GM19397 (cell line): ENCODE measurements at regions not wholly inside any gene's neighbourhood (a gene's known extent, or its start where the extent isn't known, plus 50 kb on each side); places are given as distances from the start of the nearest gene placed in this dataset.
A peak's percentile ranks its signal among the peaks of the same experiment; 100 is the strongest.

Experiments
- ATAC-seq: cut with Tn5 transposase; IDR thresholded peaks from one replicate; pipeline ENCODE4 v1.9.1; 2021; ENCODE audit warnings: mild to moderate bottlenecking, moderate library complexity; ENCODE audit not compliant: unreplicated experiment

- no peak for ATAC-seq
Measured at GRCh38 chr4:11342401-11342800, 86.3 kb downstream of the HS3ST1 start.

DNA sequence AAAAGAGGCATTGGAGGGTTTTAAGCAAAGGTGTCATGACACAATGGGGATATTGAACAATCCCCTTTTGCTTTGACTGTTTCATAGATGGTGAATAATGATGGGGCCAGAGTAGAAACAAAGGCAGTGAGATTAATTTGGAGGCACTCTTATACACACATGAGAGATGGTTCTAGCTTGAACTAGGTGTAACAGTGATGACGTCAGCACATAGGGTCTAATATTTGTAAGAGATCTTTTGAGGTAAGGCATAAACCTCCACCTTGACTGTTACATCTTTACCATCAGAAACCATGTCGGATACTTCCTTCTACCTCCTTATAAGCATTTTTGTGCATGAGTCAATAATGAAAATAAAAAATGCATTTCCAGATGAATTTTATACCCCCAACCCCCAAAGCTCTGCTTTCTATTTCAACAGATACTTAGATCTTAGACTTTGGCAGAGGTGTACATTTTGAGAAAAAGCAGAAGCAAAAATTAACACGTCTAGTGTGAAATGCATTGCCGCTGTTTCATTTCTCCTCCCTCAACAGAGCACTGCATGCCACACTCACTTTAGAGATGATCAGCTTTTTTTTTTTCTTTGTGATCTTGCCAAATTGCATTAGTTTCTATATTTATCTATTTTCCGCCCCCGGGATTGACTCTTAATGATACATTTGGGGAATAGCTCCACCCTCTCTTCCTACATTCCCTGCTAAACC is 87.2 kb downstream of the HS3ST1 start:
- ATAC-seq = no peak

GRCh38 chr4:11338956-11339782 is 89.5 kb downstream of the HS3ST1 start:
- peak; percentile 40 for ATAC-seq

DNA sequence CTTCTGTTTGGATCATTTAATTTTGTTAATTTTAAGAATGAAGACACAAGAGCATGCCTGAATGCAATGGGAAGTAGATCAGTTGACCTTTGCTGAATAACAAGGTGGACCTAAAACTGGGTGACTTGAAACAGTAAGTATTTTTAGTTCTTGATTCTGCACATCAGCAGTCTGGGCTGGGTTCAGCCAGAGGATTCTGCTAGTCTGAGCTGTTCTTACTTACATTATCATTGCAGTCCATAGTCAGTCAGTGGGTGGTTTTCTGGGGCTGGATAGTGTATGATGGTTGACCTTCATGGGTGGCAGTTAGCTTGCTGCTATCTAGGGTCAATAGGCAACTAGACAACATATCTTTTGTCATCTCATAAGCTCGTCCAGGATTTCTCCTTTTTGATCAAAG is 91.4 kb downstream of the HS3ST1 start:
- ATAC-seq = no peak

GRCh38 chr4:11336435-11336834 is 92.3 kb downstream of the HS3ST1 start:
- ATAC-seq = no peak

GRCh38 chr4:11334887-11335286 is 93.8 kb downstream of the HS3ST1 start:
- no peak for ATAC-seq

- ATAC-seq = no peak
Measured at GRCh38 chr4:11328401-11328800, 100.3 kb downstream of the HS3ST1 start.

- ATAC-seq = no peak
Measured at GRCh38 chr4:11326021-11326420, 102.7 kb downstream of the HS3ST1 start.

- ATAC-seq = no peak
Measured at GRCh38 chr4:11323771-11324170, 104.9 kb downstream of the HS3ST1 start.

DNA sequence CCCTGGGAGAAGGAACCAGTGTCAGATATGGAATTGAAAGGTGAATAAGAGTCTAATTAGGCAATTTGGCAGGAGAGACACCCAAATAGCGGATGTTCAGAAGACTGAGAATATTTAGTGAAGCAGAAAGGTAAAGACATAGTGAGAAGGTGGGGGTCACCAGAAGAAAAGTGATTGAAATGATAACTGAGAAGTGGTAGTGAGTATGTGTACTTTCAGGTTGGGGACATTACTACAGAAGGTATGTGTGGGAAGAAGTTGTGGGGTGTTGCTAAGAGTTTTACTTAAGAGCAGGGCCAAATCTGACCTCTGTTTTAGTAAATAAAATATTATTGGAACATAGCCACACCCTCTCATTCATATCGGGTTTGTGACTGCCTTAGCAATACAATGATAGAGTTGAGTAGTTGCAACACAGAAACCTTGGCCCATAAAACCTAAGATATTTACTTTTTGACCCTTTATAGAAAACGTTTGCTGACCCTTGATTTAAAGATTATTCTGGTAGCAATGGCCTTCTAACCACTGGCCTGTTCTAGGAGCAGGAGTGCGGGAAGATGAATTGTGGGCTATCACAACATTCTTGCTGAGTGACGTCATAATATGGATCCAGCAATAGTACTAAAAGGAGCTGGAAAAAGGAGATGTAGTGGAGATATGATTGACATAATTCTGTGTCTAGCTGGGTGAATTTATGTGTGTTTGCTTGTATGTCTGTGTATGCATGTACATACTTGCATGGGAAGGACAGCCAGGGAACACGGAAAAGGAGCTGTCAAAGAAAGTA is 115.3 kb downstream of the HS3ST1 start:
- ATAC-seq = no peak

- no peak for ATAC-seq
Measured at GRCh38 chr4:11312389-11312788, 116.3 kb downstream of the HS3ST1 start.

DNA sequence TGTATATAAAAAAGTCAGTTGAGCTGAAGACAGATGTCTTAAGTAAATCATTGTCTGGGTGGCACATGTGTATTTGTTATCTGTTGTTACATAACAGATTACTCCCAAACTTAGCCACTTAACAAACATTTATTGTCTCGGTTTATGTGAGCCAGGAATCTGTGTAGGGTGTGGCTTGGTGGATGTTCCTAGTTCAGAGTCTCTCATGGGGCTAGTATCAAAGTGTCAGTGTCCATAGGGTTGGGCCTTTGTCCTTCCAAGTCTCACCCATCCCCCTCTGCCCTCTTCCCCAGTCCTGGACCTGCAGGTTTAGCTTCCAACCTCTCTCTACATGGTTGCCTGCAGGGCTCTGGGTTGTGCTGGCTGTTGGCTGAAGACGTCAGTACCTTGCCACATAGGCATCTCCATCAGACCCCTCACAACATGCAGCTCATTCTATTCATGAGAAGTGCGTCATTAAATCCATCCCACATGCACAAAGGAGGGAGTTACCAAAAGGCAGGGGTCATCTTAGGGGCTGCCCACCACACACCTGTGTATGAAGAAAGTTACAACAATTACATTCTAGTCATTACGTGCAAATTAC is 127.5 kb downstream of the HS3ST1 start:
- no peak for ATAC-seq

DNA sequence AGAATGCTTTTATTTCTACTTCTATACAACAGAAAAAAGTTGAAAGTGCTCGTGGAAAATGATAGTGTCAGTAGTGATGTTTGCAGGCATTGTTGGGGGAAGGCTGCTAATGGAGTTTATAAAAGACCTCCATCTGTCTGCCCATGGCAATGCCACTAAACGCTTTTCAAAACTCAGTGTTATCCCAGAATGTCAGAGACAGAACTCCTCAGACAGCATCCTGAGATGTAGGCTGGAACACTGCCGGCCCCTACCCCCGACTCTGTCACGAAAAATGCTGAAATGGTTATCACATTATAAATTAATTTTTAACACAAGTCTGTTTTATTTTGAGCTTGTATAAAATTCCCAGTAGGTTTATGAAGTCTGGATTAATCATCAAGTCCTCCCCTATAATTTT is 128.9 kb downstream of the HS3ST1 start:
- ATAC-seq = no peak

DNA sequence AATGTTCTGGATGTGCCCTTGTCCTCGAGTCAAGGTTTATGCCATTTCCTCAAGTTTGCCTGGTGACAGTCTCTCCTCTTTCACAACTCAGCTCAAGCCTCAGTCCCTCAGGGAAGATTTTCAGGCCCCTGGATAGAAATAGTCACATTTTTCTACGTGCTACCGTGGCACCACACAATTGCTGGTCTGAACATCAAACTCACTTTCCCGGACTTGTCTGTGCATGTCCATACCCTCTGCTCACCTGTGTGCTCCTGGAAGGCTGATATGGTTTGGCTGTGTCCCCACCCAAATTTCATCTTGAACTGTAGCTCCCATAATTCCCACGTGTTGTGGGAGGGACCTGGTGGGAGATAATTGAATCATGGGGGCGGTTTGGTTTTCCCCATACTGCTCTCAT is 129.7 kb downstream of the HS3ST1 start:
- ATAC-seq = no peak

DNA sequence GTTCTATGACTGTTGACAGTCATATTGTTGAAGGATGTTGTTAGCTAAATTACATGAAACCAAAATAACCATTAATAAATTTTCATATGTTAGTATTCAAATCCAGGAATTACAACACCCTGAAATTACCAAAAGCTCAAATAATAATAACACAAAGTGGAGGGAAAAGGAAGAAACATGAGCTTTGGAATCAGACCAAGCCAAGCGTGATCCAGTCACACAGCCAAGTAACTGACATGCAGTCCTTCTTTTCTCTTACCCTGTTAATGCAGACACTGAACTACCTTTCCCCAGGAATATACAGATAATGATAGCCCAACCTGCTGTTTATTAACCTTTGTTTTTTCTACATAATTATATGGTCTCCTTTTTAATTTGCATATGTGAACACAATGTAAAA is 130.2 kb downstream of the HS3ST1 start:
- no peak for ATAC-seq

DNA sequence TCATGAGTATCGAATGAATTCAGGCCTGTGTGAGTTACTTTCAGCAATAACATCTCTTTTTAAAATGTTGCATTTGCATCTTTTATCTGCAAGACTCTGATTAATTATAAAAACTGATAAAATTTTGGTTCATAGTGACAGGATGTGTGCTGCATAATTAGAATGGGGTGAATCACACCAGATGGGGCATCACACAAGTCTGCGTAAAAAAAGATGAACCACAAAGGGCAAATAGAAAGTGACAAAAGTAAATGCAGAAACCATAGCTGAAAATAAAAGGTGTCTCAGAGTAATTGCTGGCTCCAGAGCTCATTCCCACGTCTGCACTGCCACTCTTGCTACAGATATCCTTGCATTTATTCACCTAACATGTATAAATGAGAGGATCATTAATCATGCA is 131.1 kb downstream of the HS3ST1 start:
- ATAC-seq = no peak

DNA sequence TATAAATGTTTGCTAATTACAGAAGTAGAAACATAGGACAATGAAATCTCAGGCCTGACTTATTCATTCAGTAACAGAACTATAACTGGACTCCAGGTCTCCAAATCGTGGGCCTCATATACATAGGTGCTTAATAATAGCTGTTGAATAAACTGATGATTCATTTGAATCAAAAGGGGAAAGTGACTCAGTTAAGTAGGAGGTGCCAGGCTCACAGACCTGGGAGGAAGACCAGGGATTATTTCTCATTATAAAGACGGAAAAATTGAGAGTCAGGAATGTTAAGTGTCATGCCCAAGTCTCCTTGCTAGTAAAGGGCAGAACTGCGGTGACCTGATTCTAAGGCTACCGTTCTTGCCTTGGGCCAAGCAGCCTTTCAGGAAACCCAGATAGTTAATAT is 131.5 kb downstream of the HS3ST1 start:
- no peak for ATAC-seq

- ATAC-seq = no peak
Measured at GRCh38 chr4:11293866-11294265, 134.8 kb downstream of the HS3ST1 start.

DNA sequence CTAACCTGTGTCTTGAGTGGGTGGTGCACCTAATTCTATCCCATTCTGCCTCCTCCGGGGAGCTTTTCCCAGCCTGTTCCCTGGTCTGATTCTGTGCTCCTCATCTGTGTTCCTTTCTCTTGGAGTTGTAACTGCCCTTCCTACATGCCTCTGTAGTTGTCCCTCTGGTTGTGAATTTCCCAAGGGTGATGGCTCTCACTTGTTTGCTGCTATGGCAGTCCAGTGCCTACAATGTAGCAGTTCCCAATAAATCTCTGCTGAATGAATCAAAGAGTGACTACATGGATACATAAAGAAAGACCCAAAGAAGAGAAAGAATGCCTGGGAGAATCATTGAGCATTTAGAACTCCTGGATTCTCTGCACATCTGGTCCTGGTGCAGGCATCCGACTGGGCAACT is 141.6 kb downstream of the HS3ST1 start:
- peak; percentile 8 for ATAC-seq

DNA sequence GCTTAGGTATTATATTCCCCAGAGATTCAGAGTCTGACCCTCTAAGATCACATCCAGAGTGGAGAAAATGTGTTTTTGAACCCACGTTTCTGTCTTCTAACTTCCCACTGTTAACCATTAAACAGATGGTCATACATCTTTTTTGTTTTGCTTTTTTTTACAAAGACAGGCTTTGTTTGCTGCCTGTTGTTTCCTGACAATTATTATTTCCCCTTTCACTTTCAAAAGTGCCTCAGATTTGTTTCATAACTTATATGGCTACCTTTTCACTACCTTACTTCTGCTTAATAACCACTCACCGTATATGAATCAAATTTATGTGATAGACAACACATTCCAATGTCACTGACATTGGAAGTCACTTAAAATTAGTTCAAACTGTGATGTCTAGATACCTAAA is 142.2 kb downstream of the HS3ST1 start:
- ATAC-seq = peak; percentile 74

- no peak for ATAC-seq
Measured at GRCh38 chr4:11281720-11282119, 147.0 kb downstream of the HS3ST1 start.
